Choroid plexus epithelial cell (primary cell): ENCODE measurements at regions not wholly inside any gene's neighbourhood (a gene's known extent, or its start where the extent isn't known, plus 50 kb on each side); places are given as distances from the start of the nearest gene placed in this dataset.

ENCODE experiments used
- DNase-seq: peaks from one replicate; pipeline ENCODE4 v3.0.0-alpha.2; 2010; ENCODE audit warnings: low read depth
- H3K4me3 ChIP-seq: 2 replicates; pipeline ENCODE4 v1.5.1; 2011; ENCODE audit warnings: low read depth, mild to moderate bottlenecking, control low read depth, low read length, moderate library complexity
- CTCF ChIP-seq: conservative IDR thresholded peaks from 2 replicates; pipeline ENCODE4 v1.5.1; 2011; ENCODE audit warnings: low read depth, mild to moderate bottlenecking, control low read depth, inconsistent platforms, low read length, moderate library complexity

GRCh38 chr7:41459623-41460261 lies 243.1 kb downstream of the INHBA start:
- no peak for TF ChIP-seq CTCF
- H3K4me3 ChIP-seq = no peak overlapping the region
- DNase-seq = no peak

- no peak for TF ChIP-seq CTCF
- no peak for DNase-seq
- H3K4me3 ChIP-seq = no peak overlapping the region
Measured at GRCh38 chr7:41459183-41459582, 243.7 kb downstream of the INHBA start.

GRCh38 chr7:41457832-41458437 lies 245.0 kb downstream of the INHBA start:
- DNase-seq = no peak
- TF ChIP-seq CTCF = no peak
- no peak overlapping the region for H3K4me3 ChIP-seq

DNA sequence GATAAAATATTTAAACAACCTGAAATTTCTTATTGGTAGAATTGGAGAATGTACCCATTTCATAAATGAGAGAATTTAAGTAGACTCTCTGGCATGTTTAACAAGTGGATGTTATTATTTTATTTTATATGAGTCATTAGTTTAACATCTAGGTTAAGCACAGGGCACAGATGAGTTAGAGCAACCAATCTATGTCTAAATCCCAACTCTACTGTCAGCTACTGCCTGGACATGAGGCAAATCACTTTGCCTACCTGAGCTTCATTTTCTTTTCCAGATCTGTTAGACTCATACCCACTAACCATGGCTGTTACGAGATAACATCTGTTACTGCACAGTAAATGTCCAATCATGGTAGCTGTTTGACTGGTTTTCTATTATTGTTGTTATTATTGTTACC lies 251.1 kb downstream of the INHBA start:
- no peak for TF ChIP-seq CTCF
- H3K4me3 ChIP-seq = no peak overlapping the region
- peak; percentile 55 for DNase-seq

DNA sequence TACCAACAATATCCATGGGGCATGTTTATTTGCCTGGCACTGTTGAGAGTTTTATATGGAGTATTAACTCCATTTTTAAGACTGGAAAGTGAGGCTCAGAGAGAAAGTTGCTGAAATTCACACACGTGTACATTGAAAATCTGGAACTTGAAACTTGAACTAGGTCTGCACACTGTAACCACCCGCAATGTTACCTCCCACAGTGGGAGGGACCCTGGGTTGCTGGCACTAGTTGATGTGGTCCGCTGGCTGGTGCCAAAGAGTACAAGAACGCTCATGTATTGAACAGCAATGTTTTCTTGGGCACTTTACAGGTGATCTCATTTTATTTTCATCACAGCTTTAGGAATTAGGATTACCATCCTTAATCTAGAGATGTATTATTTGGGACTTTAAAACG lies 253.2 kb downstream of the INHBA start:
- TF ChIP-seq CTCF = no peak
- no peak for DNase-seq
- no peak overlapping the region for H3K4me3 ChIP-seq

DNA sequence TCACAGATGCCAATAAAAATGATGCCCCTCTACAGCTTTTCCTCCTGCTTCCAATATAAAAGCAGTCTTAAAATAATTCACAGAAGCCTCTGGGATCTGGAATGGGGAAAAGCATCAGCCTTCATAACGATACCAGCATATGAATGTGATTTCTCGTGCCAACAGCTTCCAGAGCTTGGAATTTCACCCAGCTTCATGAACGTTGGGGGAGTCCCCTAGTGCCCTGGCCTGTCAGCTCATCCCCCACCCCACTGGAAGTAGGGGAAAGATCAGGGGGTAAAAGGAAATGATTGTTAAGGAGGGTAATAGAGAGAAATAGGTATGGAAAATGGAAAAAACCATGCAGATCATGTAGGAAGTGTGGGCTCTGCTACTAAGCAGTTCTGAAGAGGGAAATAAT lies 253.6 kb downstream of the INHBA start:
- no peak for TF ChIP-seq CTCF
- DNase-seq = no peak
- H3K4me3 ChIP-seq = no peak overlapping the region

DNA sequence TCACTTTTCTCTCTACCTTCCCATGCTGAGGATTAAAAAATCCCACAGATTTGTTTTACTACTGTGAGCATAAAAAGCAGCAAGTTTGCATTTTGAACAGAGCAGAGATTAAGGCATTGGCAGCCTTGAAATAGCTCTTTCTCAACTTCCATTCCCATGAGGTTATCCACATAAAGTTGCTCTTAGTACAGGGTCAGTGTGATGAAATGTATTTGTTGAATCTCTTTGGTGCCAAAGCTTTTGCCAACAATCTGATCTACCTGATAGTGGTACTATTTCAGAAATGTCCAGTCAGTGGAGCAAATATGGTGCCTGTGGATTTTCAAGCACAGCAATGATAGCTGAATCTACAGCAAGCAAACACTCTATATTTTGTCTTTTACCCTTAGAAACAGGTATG lies 254.8 kb downstream of the INHBA start:
- peak; percentile 68 for DNase-seq
- TF ChIP-seq CTCF = no peak
- no peak overlapping the region for H3K4me3 ChIP-seq
